Left renal pelvis (tissue), 4 donors: ENCODE measurements at regions not wholly inside any gene's neighbourhood (a gene's known extent, or its start where the extent isn't known, plus 50 kb on each side); places are given as distances from the start of the nearest gene placed in this dataset.
"Not testable (repeated sequence)": the region's sequence is repeated elsewhere in the genome, so short reads cannot be mapped to it uniquely, and the experiment has no call there.

Experiments used
- DNase-seq, 4 donors: peaks; one replicate each; pipeline ENCODE4 v3.0.0-alpha.2; 2013; ENCODE audit warnings: low read depth in 4 of 4, low spot score in 3 of 4

- DNase-seq = peak; percentile 81 to 99 (median 96)
These were observed 195.8 kb upstream of the TPTE start for GRCh38 chr21:10325546-10325945.

- DNase-seq = not testable (repeated sequence)
These were observed 195.2 kb upstream of the TPTE start for GRCh38 chr21:10326146-10326545.

GRCh38 chr21:10328646-10329045 is 192.7 kb upstream of the TPTE start:
- DNase-seq = not testable (repeated sequence)

GRCh38 chr21:10330641-10331119 is 190.7 kb upstream of the TPTE start:
- DNase-seq = not testable (repeated sequence)

GRCh38 chr21:10331134-10331533 is 190.2 kb upstream of the TPTE start:
- DNase-seq = not testable (repeated sequence)

GRCh38 chr21:10332935-10333334 is 188.4 kb upstream of the TPTE start:
- DNase-seq = not testable (repeated sequence)

- DNase-seq = not testable (repeated sequence)
These were observed 187.0 kb upstream of the TPTE start for GRCh38 chr21:10334391-10334790.

GRCh38 chr21:10342261-10342956 is 179.0 kb upstream of the TPTE start:
- not testable (repeated sequence) for DNase-seq

- DNase-seq = not testable (repeated sequence)
These were observed 178.0 kb upstream of the TPTE start for GRCh38 chr21:10343146-10343935.

GRCh38 chr21:10344266-10344665 is 177.1 kb upstream of the TPTE start:
- DNase-seq = not testable (repeated sequence)

GRCh38 chr21:10345178-10345612 is 176.2 kb upstream of the TPTE start:
- DNase-seq = not testable (repeated sequence)

GRCh38 chr21:10346249-10346648 is 175.1 kb upstream of the TPTE start:
- DNase-seq = not testable (repeated sequence)

- DNase-seq = not testable (repeated sequence)
These were observed 174.3 kb upstream of the TPTE start for GRCh38 chr21:10346933-10347615.

- DNase-seq = not testable (repeated sequence)
These were observed 173.7 kb upstream of the TPTE start for GRCh38 chr21:10347675-10348074.

GRCh38 chr21:10348150-10348549 is 173.2 kb upstream of the TPTE start:
- not testable (repeated sequence) for DNase-seq

GRCh38 chr21:10354851-10355578 is 166.4 kb upstream of the TPTE start:
- DNase-seq = not testable (repeated sequence)

- not testable (repeated sequence) for DNase-seq
These were observed 162.3 kb upstream of the TPTE start for GRCh38 chr21:10359120-10359519.

GRCh38 chr21:10359911-10360310 is 161.5 kb upstream of the TPTE start:
- DNase-seq = not testable (repeated sequence)

- DNase-seq = not testable (repeated sequence)
These were observed 160.1 kb upstream of the TPTE start for GRCh38 chr21:10361214-10361736.

- not testable (repeated sequence) for DNase-seq
These were observed 158.6 kb upstream of the TPTE start for GRCh38 chr21:10362816-10363215.
